Activated CD4-positive, alpha-beta T cell treated with anti-CD3 and anti-CD28 coated beads, Interleukin-2, amount 10 ng/mL, durations not matched to agents 7 days and 5 days (primary cell): ENCODE measurements at regions not wholly inside any gene's neighbourhood (a gene's known extent, or its start where the extent isn't known, plus 50 kb on each side); places are given as distances from the start of the nearest gene placed in this dataset.

Source experiments
- CTCF ChIA-PET: fragments of 350-600 bp; sonication (Branson Sonifier 250); formaldehyde crosslinking; loops from one replicate; lab custom pipeline; 2021; ENCODE audit warnings: antibody characterized with exemption; lab: Charles Lee
- POLR2A ChIA-PET: fragments of 350-600 bp; sonication (Branson Sonifier 250); formaldehyde crosslinking; loops from one replicate; lab custom pipeline; 2021; ENCODE audit warnings: antibody characterized with exemption; lab: Charles Lee
- DNase-seq: peaks from one replicate; pipeline ENCODE4 v3.0.0-alpha.2; 2020
- H3K27ac Mint-ChIP-seq: one replicate; pipeline ENCODE4 v1.8.0; 2021; ENCODE audit warnings: mild to moderate bottlenecking, moderate library complexity, mixed read lengths
- H3K27me3 Mint-ChIP-seq: one replicate; pipeline ENCODE4 v1.8.0; 2021; ENCODE audit warnings: mixed read lengths
- H3K36me3 Mint-ChIP-seq: one replicate; pipeline ENCODE4 v1.8.0; 2021; ENCODE audit warnings: low read depth, mixed read lengths
- H3K4me1 Mint-ChIP-seq: one replicate; pipeline ENCODE4 v1.8.0; 2021; ENCODE audit warnings: mixed read lengths
- H3K4me3 Mint-ChIP-seq: one replicate; pipeline ENCODE4 v1.8.0; 2021; ENCODE audit warnings: mild to moderate bottlenecking, moderate library complexity, mixed read lengths
- H3K9me3 Mint-ChIP-seq: one replicate; pipeline ENCODE4 v1.8.0; 2021; ENCODE audit warnings: mixed read lengths

DNA sequence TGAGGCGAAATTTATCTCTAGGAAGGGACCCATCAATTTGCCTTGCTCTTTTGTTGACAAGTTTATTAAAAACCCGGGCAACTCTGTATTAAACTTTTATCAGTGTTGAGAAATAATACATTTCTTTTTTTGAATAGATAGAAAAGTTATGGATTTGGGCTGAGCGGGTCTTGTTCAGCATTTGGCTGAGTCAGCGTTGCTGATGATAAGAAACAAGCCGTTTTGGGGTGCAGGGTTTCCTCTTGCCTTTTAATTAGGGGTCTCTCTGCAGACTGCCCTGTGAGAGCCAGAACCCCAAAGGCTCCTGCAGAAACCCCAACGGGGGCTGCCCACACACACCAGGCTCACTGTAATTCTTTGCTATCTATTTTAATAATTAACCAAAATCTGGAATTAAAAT lies 82.1 kb upstream of the SLCO4A1 start:
- no peak for DNase-seq
- POLR2A ChIA-PET = no interaction called here
- Mint-ChIP-seq H3K9me3 (no peaks in the 10 kb centered on the region), H3K4me3 (no peak overlapping the region), H3K36me3 (no peaks in the 10 kb centered on the region), H3K4me1 (no peaks in the 10 kb centered on the region), H3K27me3 (peaks cover 14% of the 10 kb centered on the region), H3K27ac (no peak overlapping the region)
- CTCF ChIA-PET = no interaction called here

DNA sequence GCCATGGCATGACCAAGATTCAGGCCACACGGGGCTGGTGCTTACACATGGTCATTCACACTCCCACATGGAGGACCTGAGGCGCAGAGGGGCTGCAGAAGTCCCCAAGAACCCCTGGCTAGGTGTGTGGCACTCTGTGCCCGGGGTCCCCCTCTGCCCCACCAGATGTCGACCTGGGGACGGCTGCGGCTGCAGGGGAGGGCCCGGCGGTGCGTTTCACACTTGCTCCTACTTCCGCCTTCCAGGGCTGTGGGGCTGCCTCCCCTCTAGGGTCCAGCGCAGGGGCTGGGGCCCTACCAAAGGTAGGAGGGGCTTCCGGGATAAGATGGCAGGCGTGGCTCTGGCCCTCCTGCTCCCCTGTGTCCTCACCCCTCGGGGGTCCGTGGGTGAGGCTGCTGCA lies 81.1 kb upstream of the SLCO4A1 start:
- Mint-ChIP-seq H3K27me3 (peaks cover 14% of the 10 kb centered on the region), H3K4me1 (no peaks in the 10 kb centered on the region), H3K4me3 (no peak overlapping the region), H3K9me3 (no peaks in the 10 kb centered on the region), H3K36me3 (no peaks in the 10 kb centered on the region), H3K27ac (no peak overlapping the region)
- no peak for DNase-seq
- CTCF ChIA-PET = no interaction called here
- POLR2A ChIA-PET = no interaction called here

DNA sequence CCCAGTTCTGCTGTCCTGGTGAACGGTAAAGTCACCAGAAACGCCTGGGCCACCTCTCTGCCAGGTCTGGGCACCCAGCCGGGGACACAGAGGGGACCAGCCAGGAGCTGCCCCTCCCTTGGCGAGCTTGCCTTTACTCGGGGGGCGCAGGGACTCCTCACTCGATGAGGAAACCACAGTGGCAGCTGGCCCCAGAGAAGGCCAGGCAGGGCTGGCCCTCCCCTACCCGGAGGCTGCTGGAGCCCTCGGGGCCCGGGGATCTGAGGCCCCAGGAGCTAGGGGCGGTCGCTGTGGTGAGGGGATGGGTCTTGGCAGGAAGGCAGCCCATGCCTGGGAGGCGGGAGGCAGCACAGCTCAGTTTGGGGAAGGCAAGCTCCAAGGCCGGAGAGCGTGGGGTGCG lies 80.4 kb upstream of the SLCO4A1 start:
- DNase-seq = no peak
- Mint-ChIP-seq H3K27ac (no peak overlapping the region), H3K27me3 (peaks cover 14% of the 10 kb centered on the region), H3K9me3 (no peaks in the 10 kb centered on the region), H3K36me3 (no peaks in the 10 kb centered on the region), H3K4me3 (no peak overlapping the region), H3K4me1 (no peaks in the 10 kb centered on the region)
- POLR2A ChIA-PET = no interaction called here
- CTCF ChIA-PET = interaction anchor here (0.7 kb wide), 1 partner anchor 62 kb away, joined by 3 read pairs; no protein-coding TSS in a partner anchor

DNA sequence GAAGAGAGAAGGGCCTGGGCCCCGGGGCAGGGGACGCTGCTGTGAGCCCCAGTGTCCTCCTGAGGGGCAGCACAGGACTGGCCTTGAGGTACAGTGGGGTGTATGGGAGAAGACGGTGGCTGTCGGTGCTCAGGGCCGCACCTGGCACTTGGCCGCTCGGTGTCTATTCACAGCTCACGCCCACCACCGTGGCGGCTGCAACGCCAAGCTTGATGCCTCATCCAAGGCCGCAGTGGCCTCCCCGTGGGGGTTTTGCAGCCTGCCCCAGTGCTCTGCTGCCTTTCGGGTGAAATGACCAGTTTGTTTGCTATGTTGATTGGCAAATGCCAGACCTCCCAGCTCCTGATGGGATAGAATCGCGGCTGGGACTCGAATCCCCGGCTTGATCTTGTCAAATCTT lies 79.5 kb upstream of the SLCO4A1 start:
- ChIA-PET CTCF (no interaction called here), POLR2A (no interaction called here)
- no peaks in the 10 kb centered on the region for H3K4me1 Mint-ChIP-seq
- H3K27ac Mint-ChIP-seq = no peak overlapping the region
- DNase-seq = no peak
- no peaks in the 10 kb centered on the region for H3K36me3 Mint-ChIP-seq
- peaks cover 14% of the 10 kb centered on the region for H3K27me3 Mint-ChIP-seq
- H3K9me3 Mint-ChIP-seq = no peaks in the 10 kb centered on the region
- H3K4me3 Mint-ChIP-seq = no peak overlapping the region

DNA sequence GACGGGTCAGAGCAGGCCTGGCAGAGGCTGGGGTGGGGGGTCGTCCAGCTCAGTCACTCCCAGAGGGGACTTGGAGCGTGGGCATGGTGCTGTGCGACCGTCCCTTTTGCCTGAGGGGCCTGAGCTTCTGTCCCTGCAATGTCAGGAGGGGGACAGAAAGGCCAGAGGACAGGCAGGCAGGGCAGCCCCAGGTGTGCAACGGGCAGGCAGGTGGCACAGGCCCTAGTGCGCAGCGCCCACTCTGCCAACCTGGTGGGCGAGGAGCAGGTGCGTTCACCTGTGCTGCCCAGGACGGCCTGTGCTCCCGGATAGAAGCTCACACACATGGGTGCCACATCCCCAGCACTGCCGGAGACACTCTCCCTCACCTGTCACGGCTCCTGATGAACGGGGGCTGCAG lies 78.7 kb upstream of the SLCO4A1 start:
- no peaks in the 10 kb centered on the region for H3K9me3 Mint-ChIP-seq
- H3K36me3 Mint-ChIP-seq = no peaks in the 10 kb centered on the region

DNA sequence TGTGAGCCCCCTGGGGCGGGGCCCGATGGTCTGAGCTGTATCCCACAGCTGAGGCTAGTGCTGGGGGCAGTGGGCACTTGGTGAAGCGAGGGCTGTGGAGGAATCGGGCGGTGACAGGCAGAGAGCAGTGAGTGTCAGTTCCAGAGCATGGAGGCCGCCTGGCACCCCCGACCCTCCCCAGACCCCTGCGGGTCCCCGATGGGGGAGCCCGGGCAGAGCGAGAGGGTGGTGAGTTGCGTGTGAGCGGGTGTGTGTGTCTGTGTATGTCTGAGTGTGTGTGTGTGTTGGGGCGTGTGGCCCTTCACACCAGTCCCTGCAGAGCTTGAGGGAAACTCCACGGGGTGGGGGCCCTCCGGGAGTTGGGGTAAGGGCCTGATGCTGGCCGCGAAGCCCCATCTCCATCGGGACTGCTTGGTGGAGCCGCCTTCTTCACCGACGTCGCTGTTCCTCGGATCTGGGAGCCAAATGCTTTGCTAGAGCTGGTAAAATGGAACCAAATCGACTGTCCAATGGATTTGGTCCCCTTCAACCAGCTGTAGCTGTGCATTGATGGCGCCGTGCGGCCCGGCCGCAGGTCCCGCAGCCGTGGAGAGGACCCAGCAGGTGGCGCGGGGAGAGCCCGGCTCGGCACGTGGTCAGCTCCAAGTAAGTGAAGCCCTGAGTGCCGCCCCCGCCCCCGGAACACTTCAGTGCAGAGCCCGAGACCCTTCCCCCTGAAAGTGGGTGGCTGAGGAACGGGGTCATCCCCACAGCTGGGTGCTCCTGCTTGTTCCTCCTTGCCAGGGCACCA lies 77.7 kb upstream of the SLCO4A1 start:
- H3K36me3 Mint-ChIP-seq = no peaks in the 10 kb centered on the region
- CTCF ChIA-PET = no interaction called here

More for the DNA sequence above, 78.7 kb upstream of the SLCO4A1 start:
- no peak for DNase-seq
- POLR2A ChIA-PET = no interaction called here
- Mint-ChIP-seq H3K4me3 (no peak overlapping the region), H3K27me3 (peaks cover 14% of the 10 kb centered on the region), H3K4me1 (no peaks in the 10 kb centered on the region), H3K27ac (no peak overlapping the region)
- CTCF ChIA-PET = no interaction called here

DNA sequence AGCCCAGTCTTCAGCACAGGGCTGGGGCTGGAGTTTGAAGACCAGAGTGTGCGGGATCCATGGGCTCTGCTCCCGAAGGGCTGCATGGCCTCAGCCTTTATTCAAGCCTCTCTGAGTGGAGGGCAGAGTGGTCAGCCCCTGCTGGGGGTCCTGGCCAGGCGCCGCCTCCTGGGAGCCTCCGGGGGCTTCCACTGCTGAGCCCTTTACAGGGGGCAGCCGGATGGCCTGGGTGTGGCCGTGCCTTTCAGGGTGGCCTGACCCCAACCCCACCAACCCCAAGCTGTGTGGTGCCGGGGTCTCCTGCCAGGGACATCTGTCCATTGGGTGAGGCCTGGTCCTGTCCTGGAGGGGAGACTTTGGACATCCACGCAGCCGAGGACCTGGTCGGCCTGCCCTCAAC lies 76.0 kb upstream of the SLCO4A1 start:
- Mint-ChIP-seq H3K9me3 (peaks cover 3% of the 10 kb centered on the region), H3K27me3 (peaks cover 18% of the 10 kb centered on the region), H3K4me1 (peaks cover 3% of the 10 kb centered on the region), H3K4me3 (no peak overlapping the region), H3K27ac (no peak overlapping the region), H3K36me3 (no peaks in the 10 kb centered on the region)
- DNase-seq = no peak
- ChIA-PET POLR2A (no interaction called here), CTCF (no interaction called here)

More for the DNA sequence above, 77.7 kb upstream of the SLCO4A1 start:
- H3K27ac Mint-ChIP-seq = no peak overlapping the region
- H3K4me3 Mint-ChIP-seq = no peak overlapping the region
- H3K27me3 Mint-ChIP-seq = peaks cover 14% of the 10 kb centered on the region
- POLR2A ChIA-PET = no interaction called here
- no peaks in the 10 kb centered on the region for H3K4me1 Mint-ChIP-seq
- DNase-seq = no peak
- H3K9me3 Mint-ChIP-seq = no peaks in the 10 kb centered on the region

DNA sequence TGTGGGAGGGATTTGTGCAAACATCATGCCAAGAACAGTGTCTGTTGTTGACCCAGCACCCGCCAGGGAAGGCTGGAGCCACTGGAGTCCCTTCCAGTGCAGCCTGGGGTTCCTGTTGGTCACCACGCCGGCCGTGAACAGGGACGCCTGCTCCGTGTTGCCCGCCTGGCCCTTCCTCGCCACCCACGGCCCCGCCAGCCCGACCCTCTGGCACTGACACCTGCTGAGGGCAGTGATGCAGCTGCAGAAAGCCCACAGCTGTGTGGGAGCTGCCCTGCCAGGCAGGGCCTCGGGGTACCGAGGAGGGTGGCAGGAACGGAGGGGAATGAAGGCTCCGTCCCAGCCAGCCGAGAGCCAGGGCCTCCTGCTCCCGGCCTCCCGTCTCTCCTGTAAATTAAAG lies 75.5 kb upstream of the SLCO4A1 start:
- Mint-ChIP-seq H3K9me3 (peaks cover 3% of the 10 kb centered on the region), H3K36me3 (no peaks in the 10 kb centered on the region), H3K27me3 (peaks cover 14% of the 10 kb centered on the region), H3K27ac (no peak overlapping the region), H3K4me1 (peaks cover 4% of the 10 kb centered on the region), H3K4me3 (no peak overlapping the region)
- no peak for DNase-seq
- POLR2A ChIA-PET = no interaction called here
- CTCF ChIA-PET = no interaction called here

DNA sequence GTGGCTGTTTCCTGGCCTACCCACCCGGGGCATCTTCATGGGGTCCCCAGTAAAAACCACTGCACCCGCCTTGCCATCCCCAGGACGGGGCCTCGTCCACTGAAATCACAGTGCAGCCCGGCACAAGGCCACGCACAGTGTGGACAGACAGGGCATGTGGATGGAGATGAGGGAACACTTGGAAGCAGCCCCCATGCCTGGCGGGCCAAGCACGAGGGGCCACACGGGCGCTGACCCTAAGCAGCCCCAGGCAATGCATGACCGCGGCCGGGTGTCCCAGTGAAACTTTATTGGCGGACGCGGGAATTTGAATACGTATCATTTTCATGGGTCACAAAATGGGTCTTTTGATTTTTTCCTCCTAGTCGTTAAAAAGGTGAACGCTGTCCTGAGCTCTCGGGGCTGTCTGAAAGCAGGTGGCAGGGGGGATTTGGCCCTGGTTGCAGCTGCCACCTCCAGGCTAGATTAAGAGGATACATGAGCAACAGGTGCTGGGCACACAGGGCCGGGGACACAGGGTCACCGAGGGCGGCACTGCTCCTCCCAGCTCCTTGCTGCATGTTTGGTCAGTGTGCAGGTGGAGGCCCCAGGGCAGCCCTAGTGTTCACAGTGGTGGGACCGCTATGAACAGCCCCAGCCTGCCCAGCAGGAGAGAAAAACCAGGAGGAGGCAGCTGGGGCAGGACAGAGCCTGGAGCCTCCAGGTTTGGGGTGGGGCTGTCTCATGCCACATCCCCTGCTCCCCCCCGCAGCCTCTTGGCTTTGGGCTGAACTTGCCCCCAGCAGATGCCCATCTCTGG lies 74.9 kb upstream of the SLCO4A1 start:
- no peak for DNase-seq
- peaks cover 4% of the 10 kb centered on the region for H3K4me1 Mint-ChIP-seq
- peaks cover 8% of the 10 kb centered on the region for H3K27me3 Mint-ChIP-seq
- ChIA-PET CTCF (no interaction called here), POLR2A (no interaction called here)
- no peak overlapping the region for H3K4me3 Mint-ChIP-seq
- no peaks in the 10 kb centered on the region for H3K36me3 Mint-ChIP-seq
- no peak overlapping the region for H3K27ac Mint-ChIP-seq
- H3K9me3 Mint-ChIP-seq = peaks cover 3% of the 10 kb centered on the region

DNA sequence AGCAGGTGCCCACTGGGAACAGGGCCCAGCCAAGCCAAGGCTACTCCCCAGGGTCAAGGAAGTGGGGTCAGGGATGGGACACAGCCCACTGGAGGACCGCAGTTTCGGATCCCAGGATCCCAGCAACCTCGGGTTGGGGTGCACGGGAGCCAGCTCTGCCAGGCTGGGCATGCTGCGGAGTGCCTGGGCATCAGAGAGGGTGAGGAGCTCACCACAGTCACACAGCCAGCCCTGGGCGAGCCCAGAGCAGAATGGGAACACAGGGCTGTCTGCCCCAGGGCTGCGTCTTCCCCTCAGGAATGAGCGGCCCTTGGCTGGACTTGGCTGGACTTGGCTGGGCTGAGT lies 74.3 kb upstream of the SLCO4A1 start:
- Mint-ChIP-seq H3K9me3 (peaks cover 3% of the 10 kb centered on the region), H3K4me1 (peaks cover 4% of the 10 kb centered on the region), H3K36me3 (no peaks in the 10 kb centered on the region), H3K27me3 (peaks cover 7% of the 10 kb centered on the region), H3K27ac (no peak overlapping the region), H3K4me3 (no peak overlapping the region)
- DNase-seq = no peak
- POLR2A ChIA-PET = no interaction called here
- CTCF ChIA-PET = no interaction called here

DNA sequence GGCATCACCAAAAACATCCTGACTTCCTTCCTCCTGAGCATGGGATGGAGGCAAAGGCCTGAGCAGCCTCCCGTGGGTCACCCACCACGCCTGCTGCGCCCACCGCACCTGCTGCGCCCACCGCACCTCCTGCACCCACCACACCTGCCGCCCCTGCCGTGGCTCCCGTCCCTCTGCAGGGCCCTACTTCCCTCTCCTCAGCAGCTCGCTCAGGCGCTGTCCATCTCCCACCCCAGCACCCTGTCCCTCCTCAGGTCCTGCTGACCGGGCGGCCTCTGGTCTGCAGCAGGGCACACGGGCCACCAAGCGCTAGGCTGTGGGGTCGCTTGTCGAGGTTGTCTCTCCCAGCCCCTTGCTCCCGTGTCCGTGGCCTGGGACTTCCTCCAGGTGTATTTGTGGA lies 72.7 kb upstream of the SLCO4A1 start:
- POLR2A ChIA-PET = no interaction called here
- Mint-ChIP-seq H3K4me1 (peaks cover 4% of the 10 kb centered on the region), H3K36me3 (no peaks in the 10 kb centered on the region), H3K27ac (no peak overlapping the region), H3K9me3 (peaks cover 3% of the 10 kb centered on the region), H3K4me3 (no peak overlapping the region), H3K27me3 (peaks cover 15% of the 10 kb centered on the region)
- CTCF ChIA-PET = no interaction called here
- no peak for DNase-seq

DNA sequence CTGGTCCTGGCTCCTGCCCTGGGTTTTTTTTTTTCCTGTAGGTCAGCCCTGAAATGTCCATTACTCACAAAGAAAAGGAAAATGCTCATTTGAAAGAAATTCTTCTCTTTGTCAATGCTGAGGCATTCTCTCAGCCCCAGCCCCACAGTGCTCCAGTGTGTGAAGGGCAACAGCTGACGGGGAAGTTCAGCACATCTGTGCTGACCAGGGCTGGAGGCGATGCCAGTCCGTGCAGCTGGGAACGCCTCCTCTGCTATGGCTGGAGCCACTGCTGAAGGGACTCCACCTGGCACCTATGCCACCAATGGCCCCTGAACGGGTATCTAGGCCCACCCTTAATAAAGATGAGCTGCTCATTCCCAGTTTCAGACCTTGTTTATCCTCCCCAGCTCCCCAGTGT lies 71.9 kb upstream of the SLCO4A1 start:
- POLR2A ChIA-PET = no interaction called here
- CTCF ChIA-PET = interaction anchor here (1.0 kb wide), 1 partner anchor 23 kb away, joined by 3 read pairs; no protein-coding TSS in a partner anchor
- Mint-ChIP-seq H3K27me3 (peaks cover 15% of the 10 kb centered on the region), H3K27ac (no peak overlapping the region), H3K36me3 (no peaks in the 10 kb centered on the region), H3K4me3 (no peak overlapping the region), H3K9me3 (peaks cover 3% of the 10 kb centered on the region), H3K4me1 (peaks cover 4% of the 10 kb centered on the region)
- no peak for DNase-seq

DNA sequence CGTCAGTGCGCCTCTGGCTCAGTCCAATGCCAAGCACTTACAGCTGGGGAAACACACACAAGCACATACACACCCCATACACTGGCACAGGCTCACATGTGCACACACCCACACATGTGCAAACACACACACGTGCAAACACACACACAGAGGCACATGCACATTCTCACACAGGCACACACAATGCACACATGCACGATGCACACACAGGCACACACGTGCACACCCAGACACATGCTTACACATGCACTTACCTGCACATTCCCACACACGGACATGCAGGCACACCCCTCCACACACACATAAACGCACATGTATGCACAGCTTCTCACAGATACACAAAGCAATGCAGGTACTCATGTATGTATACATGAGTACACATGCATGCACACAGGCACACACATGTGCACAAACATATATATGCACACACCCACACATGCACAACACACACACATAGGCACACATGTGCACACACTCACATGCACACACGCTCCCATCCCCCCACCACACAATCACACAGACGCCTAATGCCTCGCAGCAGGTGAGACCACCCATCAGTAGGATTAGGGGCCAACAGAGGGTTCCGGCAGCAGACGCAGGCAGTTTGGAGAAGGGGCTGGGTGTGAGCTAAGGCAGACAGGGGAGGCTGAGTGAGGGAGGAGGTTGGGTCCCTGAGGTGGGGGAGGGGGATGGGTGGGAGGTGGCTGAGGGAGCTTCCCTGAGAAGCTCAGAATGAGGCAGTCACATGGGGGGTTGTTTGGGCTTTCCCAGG lies 71.2 kb upstream of the SLCO4A1 start:
- Mint-ChIP-seq H3K4me1 (peaks cover 4% of the 10 kb centered on the region), H3K4me3 (no peak overlapping the region), H3K36me3 (no peaks in the 10 kb centered on the region), H3K9me3 (peaks cover 3% of the 10 kb centered on the region), H3K27ac (no peak overlapping the region), H3K27me3 (peaks cover 15% of the 10 kb centered on the region)
- POLR2A ChIA-PET = no interaction called here
- DNase-seq = no peak
- CTCF ChIA-PET = interaction anchor here (0.6 to 1.1 kb wide), 4 partner anchors 16 to 245 kb away, joined by 3 read pairs; no protein-coding TSS in a partner anchor
